A204.1 (cell line): ENCODE measurements at regions not wholly inside any gene's neighbourhood (a gene's known extent, or its start where the extent isn't known, plus 50 kb on each side); places are given as distances from the start of the nearest gene placed in this dataset.
"Not testable (repeated sequence)": the region's sequence is repeated elsewhere in the genome, so short reads cannot be mapped to it uniquely, and the experiment has no call there.

Source experiments
- FAIRE-seq: peaks from 2 replicates; lab custom pipeline; 2012; peaks lifted over from hg19 to GRCh38; lab: Jason Lieb, UNC

DNA sequence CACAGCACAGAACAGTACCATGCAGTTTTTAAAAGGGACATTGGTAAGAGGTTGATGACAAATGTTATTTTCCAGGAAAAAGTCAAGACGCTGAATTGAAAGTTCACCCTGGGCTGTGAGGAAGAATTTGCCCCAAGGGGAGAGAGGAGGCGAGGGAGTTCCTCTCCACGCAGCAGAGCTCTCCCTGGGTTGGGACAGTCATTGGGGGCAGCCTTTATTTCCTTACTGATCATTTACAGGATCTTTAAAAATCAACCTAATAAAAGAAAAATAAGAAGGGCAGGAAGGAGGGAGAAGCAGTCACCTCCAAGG is 49.9 kb upstream of the WNT7B start:
- FAIRE-seq = no peak

DNA sequence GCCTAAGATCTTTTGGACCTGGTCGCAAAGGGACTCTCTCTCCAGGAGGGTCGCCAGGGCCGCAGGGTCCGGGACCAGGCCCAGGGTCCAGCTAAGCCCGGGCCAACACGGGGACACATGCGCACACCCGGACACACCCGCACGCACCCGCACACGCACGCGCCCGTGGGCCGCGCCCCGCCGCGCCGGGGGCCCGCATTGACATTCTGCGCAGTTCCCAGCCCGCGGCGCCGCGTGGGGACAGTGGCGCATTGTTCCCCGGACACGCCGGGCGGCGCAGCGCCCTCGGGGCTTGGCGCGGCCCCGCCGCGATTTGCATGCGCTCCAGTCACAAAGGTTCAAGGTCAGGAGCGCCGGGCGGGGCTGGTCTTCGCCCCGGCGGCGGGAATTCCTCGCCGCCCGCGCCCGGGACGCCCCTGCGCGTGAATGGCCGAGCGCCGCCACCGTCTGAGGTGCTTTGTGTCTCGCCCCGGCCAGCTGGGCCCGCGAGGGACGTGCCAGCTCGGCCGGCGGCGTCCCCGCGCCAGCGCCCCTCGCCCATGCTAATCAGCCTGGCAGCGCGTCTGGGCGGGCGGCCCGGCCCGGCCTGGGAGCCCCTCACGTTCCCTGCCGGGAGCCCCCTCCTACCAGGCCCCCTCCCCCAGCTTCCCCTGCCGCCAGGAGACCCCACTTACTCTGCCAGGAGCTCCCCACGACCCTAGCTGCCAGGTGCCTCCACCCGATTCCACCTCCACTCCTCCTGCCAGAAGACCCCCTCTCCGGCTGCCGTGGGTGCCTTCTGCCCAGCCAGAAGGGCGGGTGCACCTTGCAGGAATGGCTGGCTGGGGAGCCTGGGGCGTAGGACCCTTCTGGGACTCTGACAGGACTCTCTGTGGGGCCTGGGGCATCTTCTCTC is 50.5 kb upstream of the WNT7B start:
- no peak for FAIRE-seq

DNA sequence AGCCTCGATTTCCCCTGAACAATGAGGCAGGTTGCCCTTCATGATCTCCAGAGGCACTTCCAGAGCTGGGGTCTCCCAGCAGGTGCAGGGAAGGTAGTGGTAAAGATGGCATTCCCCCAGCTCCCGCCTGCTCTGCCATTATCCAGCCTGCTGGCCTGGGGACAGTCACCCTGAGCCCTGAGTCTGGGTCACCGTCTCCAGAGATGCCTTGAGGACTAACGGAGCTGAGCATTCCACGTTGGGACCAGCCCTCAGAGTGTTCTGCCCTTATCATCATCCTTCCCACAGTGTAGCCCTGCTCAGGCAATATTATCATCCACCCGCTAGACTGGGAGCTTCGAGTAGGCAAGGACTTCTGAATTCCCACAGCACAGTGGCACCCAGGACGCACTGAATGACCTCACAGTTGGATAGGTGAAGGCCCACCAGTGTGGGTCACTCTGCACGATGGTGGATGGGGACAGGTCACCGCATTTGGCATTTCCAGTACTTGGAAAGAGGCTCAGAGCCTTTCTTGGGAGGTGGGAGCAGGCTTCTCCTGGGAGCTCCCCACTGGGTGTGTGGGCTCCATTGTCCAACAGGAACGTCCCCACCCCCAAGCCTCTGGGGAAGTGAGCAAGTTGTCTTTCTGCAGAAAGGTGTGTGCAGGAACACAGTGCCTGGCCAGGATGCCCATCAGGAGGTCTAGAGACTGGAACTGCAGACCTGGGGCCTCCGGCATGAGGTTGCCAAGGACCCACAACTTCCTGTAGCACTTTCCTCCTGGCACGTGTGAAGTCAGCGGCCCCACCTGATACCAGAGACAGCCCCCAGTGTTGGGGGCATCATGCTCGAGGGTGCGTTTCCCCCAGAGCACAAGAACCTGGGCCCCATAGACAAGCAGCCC is 51.4 kb upstream of the WNT7B start:
- FAIRE-seq = no peak

DNA sequence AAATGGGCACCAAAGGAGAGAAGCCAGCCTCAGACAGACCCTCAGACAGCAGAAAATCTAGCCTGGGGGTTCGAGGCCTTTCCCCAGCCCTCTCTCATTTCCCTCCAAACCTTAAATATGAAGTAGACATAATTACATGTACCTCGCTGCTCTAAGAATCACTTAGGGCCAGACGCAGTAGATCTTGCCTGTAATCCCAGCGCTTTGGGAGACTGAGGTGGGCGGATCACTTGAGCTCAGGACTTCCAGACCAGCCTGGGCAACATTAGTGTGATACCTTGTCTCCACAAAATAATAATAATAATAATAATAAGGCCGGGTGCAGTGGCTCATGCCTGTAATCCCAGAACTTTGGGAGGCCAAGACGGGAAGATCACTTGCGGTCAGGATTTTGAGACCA is 52.1 kb upstream of the WNT7B start:
- FAIRE-seq = no peak

DNA sequence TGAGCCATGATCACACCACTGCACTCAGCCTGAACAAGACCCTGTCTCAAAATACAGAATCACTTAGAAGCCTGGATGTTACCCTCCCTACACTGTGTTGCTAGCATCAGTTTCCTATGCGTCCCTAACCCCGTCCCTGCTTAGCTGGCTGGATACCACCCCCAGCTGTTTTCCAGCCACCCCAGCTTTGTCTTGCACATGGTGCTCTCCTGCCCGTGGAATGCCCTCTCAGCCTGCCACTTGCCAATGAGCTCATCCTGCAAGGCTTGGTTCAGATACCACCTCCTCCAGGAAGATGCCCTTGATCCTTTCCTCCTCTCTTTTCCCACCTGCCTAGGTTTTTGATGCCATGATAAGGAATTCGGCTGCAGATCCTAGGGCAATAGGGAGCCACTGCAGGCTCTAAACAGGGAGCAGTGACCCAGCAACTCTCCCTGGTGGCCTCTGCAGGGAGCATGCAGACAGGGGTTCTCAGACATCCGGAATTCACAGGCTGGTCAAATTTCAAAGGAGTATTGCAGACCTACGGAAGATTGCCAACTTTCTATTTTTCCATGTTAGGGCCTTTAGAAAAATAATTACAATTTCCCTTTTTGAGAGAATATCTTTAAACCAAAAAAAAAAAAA is 52.7 kb upstream of the WNT7B start:
- FAIRE-seq = no peak

DNA sequence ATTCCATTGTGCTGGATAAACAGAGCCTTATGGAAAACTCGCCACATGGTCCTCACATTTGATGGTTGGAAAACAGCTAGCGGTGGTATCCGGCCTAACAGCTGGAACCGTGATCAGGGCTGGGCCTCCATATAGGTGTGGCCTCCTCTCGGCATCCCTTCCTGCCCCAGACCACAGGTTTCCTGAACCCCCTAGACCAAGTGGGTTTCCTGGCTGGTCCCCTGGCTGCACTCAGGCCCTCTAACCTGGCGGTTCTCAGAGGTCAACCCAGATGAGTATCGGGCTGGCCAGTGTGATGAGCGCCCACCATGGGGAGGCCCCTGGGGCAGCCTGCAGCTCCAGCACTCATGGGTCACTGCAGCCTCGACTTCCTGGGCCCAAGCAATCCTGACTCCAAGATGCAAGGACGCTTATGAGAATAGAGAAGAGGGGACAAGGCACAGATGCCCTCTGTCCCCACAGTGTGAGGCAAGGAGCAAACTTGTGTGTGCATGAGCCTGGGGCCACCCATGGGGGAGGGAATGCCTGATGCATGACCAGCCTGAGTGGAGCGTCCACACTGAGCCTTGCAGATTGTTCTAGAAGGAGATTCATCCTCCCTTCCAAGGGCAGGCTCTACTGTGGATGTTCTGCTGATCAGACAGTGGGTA is 53.4 kb upstream of the WNT7B start:
- no peak for FAIRE-seq

DNA sequence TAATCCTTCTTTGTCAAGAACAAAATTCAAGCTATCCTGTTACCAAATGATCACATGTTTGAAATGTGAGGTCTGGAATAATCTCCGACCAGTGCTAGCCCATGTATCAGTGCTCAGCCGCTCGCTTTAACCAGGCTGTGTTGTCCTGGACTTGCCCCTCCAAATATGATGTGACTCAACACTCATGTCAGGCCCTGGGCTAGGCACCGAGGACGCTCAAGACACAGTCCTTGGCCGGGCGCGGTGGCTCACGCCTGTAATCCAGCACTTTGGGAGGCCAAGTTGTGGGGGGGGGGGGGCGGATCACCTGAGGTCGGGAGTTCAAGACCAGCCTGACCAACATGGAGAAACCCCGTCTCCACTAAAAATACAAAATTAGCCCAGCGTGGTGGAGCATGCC is 54.1 kb upstream of the WNT7B start:
- FAIRE-seq = no peak

DNA sequence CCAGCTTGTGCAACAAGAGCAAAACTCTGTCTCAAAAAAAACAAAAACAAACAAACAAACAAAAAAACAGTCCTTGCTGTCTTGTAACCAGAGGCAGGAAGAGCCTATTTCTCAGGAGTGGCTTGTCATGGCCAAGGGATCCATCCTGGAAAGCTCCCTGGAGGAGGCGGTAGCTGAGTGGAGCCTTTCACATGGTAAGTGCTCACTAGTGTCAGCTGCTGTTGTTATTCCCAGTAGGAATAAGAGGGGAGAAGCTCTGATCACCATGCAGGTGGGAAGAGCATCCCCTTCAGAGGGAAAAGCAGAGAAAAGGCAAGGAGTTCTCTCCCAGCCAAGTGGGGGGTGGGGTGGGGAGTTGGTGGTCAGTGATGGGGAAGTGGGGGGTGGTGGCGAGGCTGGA is 54.6 kb upstream of the WNT7B start:
- no peak for FAIRE-seq

DNA sequence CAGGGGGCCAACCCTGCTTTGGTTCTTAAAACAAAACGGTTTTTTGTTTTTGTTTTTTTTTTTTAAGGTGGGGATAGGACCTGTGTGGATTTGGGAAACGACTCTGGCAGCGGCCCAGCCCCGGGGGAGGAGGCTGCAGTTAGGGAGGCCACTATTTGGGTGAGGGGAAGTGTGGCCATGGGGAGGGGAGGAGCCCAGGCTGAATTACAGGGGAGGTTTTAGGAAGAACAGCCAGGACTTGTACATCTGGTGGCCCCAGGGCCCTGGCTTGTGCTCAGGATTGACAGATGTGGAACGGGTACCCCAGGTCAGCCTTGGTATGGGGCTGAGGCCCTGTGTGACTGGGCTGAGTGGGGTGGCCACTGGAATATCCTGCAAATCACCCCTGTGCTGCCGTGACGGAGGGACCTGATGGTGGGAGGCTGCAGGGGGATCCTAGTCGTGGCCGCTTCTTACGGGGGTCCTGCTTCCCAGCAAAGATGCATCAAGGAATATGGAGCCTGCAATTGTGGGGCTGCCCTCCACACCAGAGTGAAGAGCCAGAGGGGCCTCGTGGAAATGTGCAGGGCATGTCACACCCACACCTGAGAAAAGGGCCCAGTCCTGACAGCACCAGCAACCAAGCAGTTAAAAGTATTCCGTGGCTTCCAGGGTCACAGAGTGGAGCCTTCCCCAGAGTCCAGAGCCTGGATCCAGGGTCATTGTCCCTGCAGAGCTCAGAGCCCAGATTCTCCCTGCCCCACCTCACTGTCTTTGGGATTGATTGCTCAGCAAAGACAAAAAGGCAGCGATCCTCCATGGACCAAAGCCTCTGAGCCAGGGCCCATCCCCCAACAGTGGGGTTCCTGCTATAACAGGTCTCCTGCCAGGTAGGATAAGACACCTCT is 55.2 kb upstream of the WNT7B start:
- FAIRE-seq = no peak

DNA sequence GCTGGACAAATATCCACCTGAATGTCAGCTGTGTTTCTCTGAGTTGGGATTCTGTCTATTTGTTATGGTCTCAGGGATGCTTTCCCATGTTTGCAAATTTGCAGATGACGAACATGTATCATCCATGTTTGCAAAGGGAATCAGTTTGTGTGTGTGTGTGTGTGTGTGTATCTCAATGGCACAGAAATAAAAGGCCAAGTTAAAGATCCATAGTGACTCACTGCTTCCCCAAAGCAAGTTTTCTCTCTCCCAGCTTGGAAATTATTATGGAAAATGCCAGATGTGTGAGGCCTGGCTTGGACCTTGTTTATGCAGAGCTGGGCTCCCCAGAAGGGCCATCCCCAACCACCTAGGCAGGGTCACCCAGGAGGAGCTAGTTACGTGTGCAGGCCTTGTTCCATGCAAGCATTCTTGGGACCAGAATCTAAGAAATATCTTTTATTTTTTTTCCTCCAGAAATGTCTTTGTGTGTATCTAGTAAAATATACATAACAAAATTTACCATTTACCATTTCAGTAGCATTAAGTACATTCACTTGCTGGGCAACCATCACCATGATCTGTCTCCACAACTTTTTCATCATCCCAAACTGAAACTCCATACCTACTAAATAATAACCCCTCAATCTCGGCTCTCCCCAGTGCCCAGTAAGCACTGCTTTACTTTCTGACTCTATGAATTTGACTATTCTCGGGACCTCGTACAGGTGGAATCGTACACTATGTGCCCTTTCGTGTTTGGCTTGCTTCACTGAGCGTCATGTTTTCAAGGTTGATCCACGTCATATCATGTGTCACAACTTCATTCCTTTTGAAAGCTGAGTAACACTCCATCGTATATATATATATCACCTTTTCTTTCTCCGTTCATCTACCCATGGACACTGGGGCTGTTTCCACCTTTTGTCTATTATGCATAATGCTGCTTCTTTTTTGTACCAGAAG is 56.6 kb upstream of the WNT7B start:
- FAIRE-seq = no peak

DNA sequence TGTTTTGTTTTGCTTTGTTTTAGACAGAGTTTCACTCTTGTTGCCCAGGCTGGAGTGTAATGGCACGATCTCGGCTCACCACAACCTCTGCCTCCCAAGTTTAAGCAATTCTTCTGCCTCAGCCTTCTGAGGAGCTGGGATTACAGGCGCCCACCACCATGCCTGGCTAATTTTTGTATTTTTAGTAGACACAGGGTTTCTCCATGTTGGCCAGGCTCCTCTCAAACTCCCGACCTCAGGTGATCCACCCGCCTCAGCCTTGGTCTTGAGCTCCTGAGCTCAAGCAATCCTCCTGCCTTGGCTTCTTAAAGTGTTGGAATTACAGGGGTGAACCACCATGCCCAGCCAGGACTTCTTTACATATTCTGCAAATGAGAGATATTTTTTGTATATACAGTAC is 57.5 kb upstream of the WNT7B start:
- FAIRE-seq = not testable (repeated sequence)

DNA sequence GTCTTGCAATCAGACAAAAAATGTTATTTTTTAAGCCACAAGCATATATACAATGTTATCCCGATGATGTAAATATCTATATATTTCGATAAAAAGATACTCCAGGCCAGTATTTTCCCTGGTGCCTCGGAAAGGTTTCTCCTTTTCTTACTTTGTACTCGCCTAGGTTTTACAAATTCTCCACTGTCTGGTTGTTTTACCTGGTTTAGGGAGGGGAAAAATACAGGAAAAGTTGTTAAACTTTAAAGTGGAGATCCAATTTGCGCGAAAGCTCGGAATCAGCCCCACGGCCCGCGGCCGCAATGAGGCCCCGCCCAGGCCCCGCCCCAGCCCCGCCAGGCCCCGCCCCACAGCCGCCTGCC is 58.4 kb upstream of the WNT7B start:
- no peak for FAIRE-seq

DNA sequence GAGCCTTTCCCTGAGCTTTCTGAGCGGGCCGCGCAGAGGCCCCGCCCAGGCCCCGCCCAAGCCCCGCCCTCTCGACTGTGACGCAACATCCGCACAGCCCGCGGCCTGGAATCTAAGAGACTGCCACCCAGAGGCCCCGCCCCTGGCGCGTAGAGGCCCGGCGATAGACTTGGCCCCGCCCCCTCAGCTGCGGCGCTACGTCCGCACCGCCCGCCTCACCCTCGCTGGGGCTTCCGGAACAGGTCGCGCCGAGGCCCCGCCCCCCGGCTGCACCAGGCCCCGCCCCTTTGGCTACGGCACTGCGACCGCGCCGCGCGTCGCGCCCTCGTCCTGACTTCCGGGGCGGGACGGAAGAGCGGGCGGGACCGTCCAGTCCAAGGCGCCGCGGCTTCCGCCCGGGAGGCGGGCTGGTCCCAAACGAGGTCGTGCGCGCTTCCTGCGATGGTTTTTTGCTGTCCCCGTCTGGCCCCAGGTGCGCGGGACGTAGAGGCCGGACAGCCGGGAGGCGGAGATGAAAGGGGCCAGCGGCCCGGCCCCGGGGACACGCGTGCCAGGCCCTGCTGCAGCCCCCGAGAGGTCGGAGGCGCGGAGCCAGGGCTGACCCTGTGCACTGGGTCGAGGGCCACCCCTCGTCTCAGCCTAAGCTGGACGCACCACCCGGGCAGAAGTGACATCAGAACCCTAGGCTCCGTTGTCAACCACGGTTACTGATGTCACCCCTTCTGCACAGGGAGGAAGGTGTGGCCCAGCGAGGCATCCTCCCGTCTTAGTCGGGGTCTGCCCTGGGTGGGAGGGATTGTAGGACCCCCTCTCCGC is 59.0 kb upstream of the WNT7B start:
- no peak for FAIRE-seq

DNA sequence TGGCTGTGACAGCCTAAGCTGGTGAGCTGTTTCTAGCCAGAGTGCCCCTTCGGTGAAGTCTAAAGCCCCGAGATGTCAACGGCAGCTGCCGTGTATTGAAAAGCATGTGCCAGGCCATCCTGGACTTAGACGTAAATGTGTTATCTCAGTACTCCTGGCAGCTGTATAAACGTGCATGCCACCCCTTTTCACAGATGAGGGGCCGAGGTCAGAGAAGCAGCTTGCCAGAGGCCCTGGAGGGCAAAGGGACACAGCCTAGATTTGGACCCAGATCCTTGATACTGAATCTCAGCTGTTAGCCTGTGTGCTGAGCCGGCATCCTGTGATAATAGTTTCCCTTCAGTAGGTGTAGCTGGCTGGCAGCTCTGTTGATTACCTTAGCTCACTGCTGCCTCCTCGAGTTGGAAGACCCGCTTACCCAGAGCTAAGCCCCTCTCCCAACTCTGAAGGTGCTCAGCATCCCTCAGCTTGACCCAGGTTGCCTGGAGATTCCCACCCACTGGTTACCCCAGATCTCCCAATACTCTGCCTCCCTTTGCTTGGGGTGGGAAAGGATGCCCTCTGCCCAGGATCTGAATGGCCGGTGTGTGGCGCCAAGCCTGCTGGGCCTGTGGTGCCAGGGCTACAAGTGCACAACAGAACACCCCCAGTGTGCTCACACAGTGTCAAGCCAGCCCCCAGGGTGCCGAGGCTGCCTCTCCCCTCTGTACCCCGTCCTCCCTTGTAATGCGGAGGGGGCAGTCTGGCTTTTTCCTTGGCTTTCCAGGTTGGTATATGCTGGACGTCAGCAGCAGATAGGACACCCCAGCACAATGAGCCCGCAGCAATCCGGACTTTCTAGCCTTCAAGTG is 59.8 kb upstream of the WNT7B start:
- FAIRE-seq = no peak

DNA sequence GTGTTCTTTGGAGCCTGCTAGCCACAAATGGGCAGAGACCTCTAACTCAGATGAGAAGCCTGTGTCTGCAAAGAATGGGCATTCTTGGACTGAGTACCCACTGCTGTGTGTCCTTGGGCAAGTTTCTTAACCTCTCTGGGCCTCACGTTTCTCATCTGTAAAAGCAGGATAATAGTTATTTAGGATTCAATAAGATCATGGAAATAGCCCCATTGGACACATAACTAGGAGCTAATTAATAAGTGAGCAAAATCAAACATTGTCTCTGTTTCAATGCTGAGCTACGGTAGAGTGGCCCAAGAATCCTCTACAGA is 61.2 kb upstream of the WNT7B start:
- FAIRE-seq = no peak

DNA sequence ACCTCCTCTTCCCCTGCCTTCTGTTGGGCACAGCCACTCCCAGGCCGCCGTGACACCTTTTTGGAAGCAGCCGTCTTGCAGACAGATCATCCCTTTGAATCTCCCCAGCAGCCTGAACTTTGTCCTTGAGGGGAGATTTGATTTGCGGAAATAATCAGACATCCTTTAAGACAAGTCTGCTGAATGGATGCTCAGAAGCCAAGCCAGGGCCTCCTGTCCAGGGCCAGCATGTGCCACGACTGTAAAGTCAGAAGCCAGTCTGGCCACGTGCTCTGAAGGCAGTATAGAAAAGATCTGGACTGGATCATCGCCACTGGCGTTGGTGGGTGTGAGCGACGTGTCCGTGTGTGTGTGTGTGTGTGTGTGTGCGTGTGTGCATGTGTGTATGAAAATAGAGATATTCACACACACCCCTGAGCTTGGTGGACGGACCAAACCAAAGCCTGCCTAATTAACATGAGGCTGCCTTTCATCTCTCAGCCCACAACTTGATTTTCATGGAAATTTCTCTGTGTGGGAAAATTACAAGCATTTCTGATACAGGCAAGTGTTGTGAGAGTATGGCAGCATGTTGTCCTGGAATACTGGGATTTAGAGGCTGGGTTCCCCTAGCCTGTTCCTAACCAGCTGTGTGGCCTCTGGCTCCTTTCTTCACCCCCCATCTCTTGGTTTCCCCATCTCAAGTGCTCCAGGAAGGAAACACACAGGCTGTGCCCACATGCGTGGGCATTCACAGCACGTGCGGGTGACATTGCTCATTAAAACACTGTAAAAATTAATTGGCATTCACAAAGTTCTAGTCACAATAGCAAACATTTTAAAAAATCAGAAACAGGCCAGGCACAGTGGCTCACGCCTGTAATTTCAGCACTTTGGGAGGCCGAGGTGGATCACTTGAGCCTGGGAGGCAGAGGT is 61.8 kb upstream of the WNT7B start:
- FAIRE-seq = no peak

DNA sequence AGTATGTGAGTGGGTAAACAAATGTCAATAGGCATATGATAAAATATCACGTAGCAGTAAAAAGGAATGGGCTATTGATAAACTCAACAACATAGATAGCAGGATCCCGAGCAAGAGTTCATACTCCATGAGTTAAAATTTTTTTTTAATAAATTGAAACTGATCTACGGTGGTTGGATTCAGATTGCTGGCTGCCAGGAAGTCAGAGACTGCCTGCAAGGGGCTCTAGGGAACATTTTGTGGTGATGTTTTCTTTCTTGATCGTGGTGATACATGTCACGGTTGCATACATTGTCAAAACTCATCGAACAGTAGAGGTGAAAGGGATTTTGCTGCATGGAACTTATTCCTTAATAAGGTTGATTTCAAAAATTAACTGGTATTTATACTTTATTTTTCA is 62.6 kb upstream of the WNT7B start:
- FAIRE-seq = no peak
